ENCODE measurements at regions not wholly inside any gene's neighbourhood (a gene's known extent, or its start where the extent isn't known, plus 50 kb on each side); places are given as distances from the start of the nearest gene placed in this dataset.

DNA sequence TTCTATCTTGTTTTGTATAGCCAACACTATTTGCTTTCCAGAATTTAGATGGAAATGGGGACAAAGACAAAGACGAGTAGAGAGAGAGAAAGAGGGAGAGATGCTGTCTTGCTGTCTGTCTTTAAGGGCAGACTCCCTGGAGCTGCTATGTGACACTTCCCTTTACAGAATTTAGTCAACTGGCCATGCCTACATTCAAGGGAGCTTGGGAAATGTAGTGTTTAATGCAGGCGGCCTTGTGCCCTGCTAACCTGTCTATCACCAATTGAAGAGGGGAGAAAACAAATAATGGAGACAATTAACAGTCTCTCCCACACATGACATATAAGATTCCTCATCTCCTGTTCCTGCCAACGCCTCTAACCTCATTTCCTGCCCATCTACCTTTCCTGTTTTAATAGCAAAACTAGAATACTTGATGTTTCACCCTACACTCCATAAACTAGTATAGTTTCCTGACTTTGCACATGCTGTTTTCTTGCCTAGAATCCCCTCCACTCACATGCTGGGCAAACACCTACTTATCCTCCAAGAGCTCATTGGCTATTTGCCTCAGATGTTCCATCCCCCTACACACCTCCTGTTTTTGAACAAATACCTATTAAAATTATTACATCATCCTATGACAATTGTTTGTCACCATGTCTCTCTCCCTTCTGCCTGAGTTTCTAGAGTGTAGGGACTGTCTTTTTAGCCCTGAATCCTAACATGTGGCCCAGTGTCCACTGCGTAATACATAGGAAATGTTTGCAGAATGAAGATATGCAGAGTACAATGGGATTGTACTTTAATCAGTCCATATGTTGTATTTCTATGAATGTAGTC lies 117.2 kb downstream of the SLC25A24 start:
- no peak for DNase-seq

- DNase-seq = no peak
These were observed 117.0 kb upstream of the VAV3 start for GRCh38 chr1:108082001-108082400.

DNA sequence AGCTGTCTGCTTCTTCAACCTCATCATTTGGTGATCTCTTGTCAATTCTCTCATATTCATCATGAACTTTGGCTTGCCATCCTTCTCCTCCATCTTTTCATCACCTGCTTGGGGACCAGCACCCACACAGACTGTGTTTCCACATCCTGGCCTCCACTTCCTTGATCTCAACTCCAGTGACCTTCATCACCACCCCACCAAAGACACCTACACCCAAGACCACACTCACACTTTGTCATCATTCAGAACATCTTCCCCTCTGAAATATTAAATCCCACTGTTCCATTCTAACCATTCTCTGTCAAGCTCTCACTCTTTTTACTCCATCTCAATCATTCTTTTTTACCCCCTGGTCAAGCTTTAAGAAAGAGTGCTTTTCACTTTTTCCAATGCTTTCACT lies 115.5 kb upstream of the VAV3 start:
- DNase-seq = no peak

GRCh38 chr1:108079440-108080025 lies 114.6 kb upstream of the VAV3 start:
- no peak for DNase-seq

DNA sequence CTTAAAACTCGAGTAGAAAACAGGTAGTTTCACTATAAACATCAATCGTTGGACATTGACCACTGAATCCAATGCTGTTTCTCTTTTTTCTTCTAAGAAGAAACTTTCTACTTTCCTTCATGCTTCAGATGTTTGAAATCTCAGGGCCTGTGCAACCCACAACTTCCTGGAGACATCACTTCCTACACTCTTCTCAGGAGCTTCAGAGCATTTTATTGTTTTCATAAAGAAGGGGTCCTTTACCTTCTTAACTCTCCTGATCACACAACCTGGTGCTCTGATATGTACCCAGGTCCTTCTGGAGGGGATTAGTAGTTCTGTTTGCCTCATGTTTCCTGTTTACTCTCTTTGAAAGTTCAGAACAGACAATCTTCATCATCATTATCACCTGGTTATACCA lies 113.0 kb upstream of the VAV3 start:
- DNase-seq = no peak

DNA sequence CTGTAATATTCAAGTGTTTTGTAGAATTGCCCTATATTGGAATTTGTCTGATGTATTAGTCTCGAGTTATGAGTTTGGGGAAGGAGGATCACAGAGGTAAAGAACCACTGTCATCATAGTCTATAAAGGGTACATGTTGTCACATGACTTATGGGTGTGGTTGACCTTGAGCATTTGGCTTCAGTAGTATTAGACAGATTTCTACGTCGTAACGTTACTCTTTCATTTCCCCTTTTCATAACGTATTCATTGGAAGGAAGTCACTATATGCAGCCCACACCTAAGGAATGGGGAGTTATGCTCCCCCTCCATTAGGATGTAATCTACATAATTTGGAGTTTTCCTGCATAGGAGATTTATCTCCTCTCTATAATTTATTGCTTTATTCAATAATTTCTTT lies 110.1 kb upstream of the VAV3 start:
- no peak for DNase-seq

- no peak for DNase-seq
These were observed 107.8 kb upstream of the VAV3 start for GRCh38 chr1:108072776-108073175.

DNA sequence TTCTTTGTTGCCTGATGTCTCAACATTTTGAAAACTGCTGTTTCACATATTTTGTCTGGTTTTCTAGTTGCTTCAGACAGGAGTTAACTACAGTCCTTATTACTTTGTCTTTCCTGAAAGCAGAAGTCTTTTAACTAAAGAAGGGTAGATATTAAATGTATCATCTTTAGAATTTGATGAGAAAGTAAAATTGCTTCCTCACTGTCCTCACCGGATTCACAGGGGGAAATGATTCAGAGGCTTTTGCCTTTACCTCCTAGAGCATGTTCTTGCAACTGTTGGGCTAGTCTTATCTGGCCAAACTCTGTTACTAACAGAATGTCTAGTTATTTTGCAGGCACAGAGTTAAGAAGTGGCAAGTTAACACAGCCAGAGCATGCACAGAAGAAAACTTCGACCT lies 107.2 kb upstream of the VAV3 start:
- no peak for DNase-seq

DNA sequence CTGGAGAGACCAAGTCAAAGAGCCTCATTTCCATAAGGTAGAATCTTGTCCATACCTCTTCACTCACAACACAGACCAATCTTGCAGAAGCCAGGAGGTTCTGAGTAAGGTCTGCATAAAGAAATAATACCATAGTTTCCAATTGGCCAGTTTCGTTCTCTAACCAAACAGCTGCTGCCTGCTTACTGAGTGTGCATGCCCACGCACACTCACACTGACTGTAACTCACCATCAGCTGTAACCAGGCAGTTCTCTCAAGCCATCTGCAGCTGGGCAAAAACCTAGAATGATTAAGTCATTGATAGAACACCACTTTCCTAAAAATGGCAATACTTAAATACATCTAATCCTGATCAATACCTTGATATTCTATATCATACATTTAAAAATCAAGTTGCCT lies 106.6 kb upstream of the VAV3 start:
- no peak for DNase-seq

- no peak for DNase-seq
These were observed 105.7 kb upstream of the VAV3 start for GRCh38 chr1:108070662-108071061.

GRCh38 chr1:108067884-108068540 lies 103.0 kb upstream of the VAV3 start:
- no peak for DNase-seq

GRCh38 chr1:108066808-108067207 lies 101.8 kb upstream of the VAV3 start:
- no peak for DNase-seq

DNA sequence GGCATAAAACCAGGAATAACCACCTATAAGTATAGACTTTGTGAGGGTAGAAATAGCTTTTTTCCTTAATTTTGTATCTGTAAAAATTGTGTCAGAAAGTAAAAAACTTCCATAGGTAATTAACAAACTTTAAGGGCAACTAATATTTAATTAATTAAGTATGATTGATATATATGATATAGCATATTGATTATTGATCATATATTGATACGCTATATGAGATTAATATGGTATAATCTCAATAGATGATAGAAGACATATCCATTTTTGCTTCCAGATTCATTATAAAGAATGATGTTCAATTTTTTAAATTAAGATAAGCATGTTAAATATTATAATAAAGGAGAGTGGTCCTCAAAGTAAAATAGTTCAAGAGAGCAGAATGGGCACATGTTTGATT lies 99.3 kb upstream of the VAV3 start:
- DNase-seq = no peak

GRCh38 chr1:108063703-108064102 lies 98.7 kb upstream of the VAV3 start:
- DNase-seq = no peak

DNA sequence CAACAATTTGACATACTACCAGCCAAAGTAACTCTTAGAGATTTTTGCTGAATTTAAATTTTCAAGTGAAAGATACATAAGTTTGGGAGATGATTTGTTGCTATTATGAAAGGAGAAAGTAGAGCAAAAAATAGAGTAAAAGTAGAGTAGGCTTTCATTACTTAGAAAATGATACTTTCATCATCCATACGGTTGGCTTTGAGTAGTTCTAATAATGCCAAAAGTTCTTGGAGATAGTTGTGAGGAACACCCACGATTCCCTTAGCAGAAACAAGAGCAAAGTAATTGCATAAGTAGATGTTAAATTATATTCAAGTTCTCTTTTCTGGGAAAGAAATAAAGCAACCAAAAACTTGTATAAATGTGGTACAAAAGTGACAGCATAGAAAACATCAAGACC lies 95.0 kb upstream of the VAV3 start:
- peak; percentile 50 for DNase-seq

DNA sequence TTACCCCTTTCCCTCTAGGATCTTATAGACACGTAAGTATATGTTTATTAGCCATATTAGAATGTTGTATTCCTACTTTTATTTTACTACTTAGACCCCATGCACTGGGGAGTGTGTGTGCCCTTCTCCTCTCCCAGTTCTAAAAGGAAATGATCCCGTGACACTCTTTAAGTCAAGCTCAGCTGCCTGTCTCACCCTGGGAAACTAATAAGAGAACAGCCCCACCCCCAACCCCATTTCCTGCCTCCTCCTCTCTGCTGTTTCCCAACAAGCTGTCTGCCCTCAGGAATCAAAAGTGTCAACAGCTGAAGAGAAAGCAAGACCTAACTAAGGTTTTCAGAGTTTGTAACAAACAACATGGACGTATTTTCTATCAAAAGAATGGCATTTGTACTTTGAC lies 92.6 kb upstream of the VAV3 start:
- no peak for DNase-seq

- DNase-seq = no peak
These were observed 91.5 kb upstream of the VAV3 start for GRCh38 chr1:108056436-108056990.

DNA sequence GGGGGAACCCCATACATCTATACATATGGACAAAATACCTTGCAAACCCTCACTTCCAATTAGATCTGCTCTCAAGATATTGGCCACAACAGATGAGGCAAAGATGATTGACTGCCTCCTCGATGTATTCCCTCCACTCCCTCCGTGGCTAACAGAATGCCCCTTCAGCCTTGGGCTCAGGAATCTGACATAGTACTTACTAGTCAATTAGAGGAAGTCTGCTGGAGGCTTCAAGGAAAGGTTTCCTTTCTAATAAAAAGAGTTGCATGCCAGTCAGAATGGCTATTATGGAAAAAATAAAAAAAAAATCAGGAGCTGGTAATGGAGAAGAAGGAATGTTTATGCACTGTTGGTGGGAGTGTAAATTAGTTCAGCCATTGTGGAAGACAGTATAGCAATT lies 90.4 kb upstream of the VAV3 start:
- no peak for DNase-seq

DNA sequence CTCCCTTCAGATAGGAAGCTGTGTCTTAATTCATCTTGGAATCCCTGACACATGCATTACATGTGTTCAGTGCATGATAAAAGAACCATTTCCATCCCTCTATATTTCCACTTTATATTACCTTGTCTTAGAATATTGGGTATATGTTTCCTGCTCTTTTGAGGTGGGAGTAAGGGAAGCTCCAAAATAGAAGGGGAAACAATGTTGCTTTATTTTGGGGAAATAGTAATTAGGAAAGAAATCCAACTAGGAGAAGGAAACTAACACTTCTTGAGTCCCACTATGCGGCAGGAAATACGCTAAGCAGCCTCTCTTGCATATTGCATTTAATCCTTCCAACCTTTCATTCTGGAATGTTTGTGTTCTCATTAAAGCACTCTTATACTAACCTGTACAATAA lies 89.4 kb upstream of the VAV3 start:
- no peak for DNase-seq

DNA sequence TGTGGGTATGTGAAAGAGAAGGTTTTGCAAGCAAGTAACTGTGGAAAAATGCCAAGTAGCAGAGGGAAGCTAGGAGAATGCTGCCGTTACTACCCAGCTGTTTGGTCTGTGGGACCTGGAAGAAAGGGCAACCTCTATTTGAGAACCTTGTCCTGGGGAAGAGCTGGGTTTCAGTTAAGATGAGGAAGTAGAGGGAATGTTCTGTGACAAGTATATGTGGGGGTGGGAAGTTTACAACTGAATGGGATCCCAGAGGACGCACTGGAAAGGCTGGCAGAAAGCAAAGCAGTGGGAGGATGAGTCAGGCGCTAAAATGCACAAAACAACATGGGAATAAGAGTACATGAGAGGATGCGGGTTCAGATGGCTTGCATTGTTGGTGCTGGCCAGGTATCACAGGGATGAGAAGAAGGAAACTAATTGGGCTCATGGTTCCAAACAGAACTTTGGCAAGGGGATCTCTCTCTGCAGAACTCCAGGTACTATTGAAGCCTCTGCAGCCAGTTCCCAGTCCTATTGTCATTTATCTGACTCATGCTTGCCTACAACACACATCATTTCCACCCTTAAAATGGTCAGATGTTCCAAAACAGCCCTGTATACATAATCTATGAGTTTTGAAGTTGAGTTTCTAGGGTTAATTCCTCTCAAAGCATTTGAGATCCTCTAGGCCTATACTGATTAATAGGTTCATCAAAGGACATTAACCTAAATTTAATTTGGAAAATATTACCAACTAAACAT lies 88.5 kb upstream of the VAV3 start:
- no peak for DNase-seq

DNA sequence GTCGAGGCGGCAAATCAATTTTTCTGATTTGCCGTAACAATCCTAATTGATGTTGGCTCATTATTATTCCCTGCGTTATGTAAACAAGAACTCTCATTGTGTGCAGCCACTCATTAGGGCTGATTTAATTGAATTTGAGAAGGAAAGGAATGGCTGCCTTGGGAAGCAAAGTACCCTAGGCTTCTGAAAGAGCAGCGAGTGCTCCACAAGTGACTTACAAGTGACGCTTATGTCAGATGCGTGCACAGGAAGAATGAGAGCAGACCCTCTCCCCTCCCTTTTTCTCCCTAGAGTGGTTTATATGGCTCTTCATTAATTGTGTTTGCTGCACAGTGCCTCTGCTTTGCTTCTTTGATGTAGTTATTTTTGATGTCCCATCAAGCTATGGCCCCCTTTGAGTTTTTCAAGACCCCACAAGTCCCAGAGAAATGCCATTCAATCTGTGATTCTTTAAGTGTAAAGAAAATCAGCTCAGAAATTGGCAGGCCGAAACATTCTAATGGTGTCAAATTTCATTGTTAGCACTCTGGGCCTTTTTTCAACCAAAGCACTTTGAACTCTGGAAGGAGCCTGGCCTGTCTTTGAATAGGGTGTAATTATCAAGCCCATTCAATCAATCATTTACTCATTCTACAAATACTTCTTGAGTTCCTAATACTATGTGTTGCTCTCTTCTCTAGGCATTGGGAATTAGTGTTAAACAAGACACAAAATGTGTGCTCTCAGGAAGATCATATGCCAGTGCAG lies 86.8 kb upstream of the VAV3 start:
- DNase-seq = no peak
